ENCODE measurements at regions not wholly inside any gene's neighbourhood (a gene's known extent, or its start where the extent isn't known, plus 50 kb on each side); places are given as distances from the start of the nearest gene placed in this dataset.

- TF ChIP-seq CTCF (IDR thresholded peaks at IDR 0.05) (no peak), POLR2A (IDR thresholded peaks at IDR 0.05) (no peak), EP300 (IDR thresholded peaks at IDR 0.05) (no peak), POLR2AphosphoS5 (IDR thresholded peaks at IDR 0.05) (no peak)
- Histone ChIP-seq H3K27me3 (peaks cover 17% of the 10 kb centered on the region), H3K4me3 (no peak overlapping the region), H3K27ac (no peak overlapping the region), H3K9me3 (no peaks in the 10 kb centered on the region), H3K36me3 (no peaks in the 10 kb centered on the region), H3K4me1 (no peaks in the 10 kb centered on the region)
- no peak for DNase-seq (ENCODE audit: low spot score in 2 of 2)
- WGBS, result 91% methylated on average over 3 of the region's 3 CpGs
Measured at GRCh38 chr1:47629201-47629600, 191.4 kb downstream of the FOXD2 start.

GRCh38 chr1:47630346-47630745, 192.5 kb downstream of the FOXD2 start:
- 92% methylated on average over 3 of the region's 4 CpGs for WGBS
- no peak for TF ChIP-seq CTCF (IDR thresholded peaks at IDR 0.05)
- TF ChIP-seq POLR2A (IDR thresholded peaks at IDR 0.05), result no peak
- TF ChIP-seq EP300 (IDR thresholded peaks at IDR 0.05), result no peak
- no peak for TF ChIP-seq POLR2AphosphoS5 (IDR thresholded peaks at IDR 0.05)

GRCh38 chr1:47631411-47631995, 193.7 kb downstream of the FOXD2 start:
- Histone ChIP-seq H3K36me3 (no peaks in the 10 kb centered on the region), H3K4me1 (no peaks in the 10 kb centered on the region), H3K27ac (no peak overlapping the region), H3K9me3 (no peaks in the 10 kb centered on the region), H3K27me3 (peaks cover 20% of the 10 kb centered on the region), H3K4me3 (no peak overlapping the region)
- DNase-seq (ENCODE audit: low spot score in 2 of 2), result peak in 1 of 2 donors; percentile 41
- TF ChIP-seq POLR2A (IDR thresholded peaks at IDR 0.05) (no peak), EP300 (IDR thresholded peaks at IDR 0.05) (no peak), POLR2AphosphoS5 (IDR thresholded peaks at IDR 0.05) (no peak), CTCF (IDR thresholded peaks at IDR 0.05) (no peak)
- 79% methylated on average over 13 of the region's 17 CpGs for WGBS

More at GRCh38 chr1:47630346-47630745, 192.5 kb downstream of the FOXD2 start:
- Histone ChIP-seq H3K27me3 (peaks cover 20% of the 10 kb centered on the region), H3K4me1 (no peaks in the 10 kb centered on the region), H3K27ac (no peak overlapping the region), H3K4me3 (no peak overlapping the region), H3K36me3 (no peaks in the 10 kb centered on the region), H3K9me3 (no peaks in the 10 kb centered on the region)
- peak; percentile 28 to 38 for DNase-seq (ENCODE audit: low spot score in 2 of 2)

DNA sequence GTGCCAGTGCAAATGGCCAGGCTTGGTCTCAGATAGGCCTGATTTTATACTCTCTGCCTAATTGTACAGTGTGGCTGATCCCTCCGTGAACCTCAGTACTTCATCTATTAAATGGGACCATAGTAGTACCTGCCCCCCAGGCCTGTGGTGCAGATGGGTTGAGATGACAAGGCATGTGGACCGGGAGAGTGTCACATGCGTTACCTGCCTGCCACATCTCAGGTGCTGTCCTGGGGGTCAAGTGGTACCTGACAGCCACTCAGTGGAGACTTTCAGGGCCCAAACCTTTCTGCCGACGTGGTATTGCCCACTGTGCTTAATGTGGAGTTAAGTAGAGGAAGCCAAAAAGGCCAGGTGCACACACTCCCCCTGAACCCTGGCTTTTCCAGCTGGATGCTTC, 197.3 kb downstream of the FOXD2 start:
- no peak for TF ChIP-seq EP300 (IDR thresholded peaks at IDR 0.05)
- no peak for TF ChIP-seq POLR2AphosphoS5 (IDR thresholded peaks at IDR 0.05)
- TF ChIP-seq CTCF (IDR thresholded peaks at IDR 0.05), result no peak
- TF ChIP-seq POLR2A (IDR thresholded peaks at IDR 0.05), result no peak
- no peak overlapping the region for H3K27ac ChIP-seq
- no peaks in the 10 kb centered on the region for H3K9me3 ChIP-seq
- H3K4me1 ChIP-seq, result no peaks in the 10 kb centered on the region
- peaks cover 20% of the 10 kb centered on the region for H3K27me3 ChIP-seq
- no peaks in the 10 kb centered on the region for H3K36me3 ChIP-seq
- WGBS, result 81% methylated on average over 3 of the region's 5 CpGs
- no peak for DNase-seq (ENCODE audit: low spot score in 2 of 2)
- H3K4me3 ChIP-seq, result no peak overlapping the region

DNA sequence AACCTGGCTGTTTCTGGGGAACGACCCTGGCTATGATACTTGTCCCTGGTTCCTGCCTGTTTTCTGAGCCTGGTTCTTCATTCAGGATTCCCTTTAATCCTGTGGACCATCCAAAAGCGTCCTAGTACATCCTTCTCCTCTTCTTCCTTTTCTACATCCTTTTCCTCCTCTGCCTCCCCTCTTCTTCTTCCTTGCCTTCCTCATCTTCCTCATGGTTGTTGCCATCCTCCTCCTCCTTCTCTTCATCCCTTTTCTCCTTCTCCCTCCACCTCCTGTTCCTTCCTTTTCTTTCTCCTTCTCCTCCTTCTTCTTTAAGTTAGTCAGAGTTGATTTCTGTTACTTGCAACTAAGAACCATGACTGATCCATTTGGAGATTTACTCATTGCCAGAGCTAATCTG, 197.8 kb downstream of the FOXD2 start:
- Histone ChIP-seq H3K4me3 (no peak overlapping the region), H3K4me1 (no peaks in the 10 kb centered on the region), H3K27me3 (peaks cover 17% of the 10 kb centered on the region), H3K9me3 (no peaks in the 10 kb centered on the region), H3K36me3 (no peaks in the 10 kb centered on the region), H3K27ac (no peak overlapping the region)
- no peak for TF ChIP-seq EP300 (IDR thresholded peaks at IDR 0.05)
- TF ChIP-seq CTCF (IDR thresholded peaks at IDR 0.05), result no peak
- TF ChIP-seq POLR2AphosphoS5 (IDR thresholded peaks at IDR 0.05), result no peak
- TF ChIP-seq POLR2A (IDR thresholded peaks at IDR 0.05), result no peak
- DNase-seq (ENCODE audit: low spot score in 2 of 2), result no peak
- 89% methylated on average over 2 of the region's 2 CpGs for WGBS

All from suprapubic skin (tissue), 4 donors.